SU-DHL-6 (cell line): ENCODE measurements at regions not wholly inside any gene's neighbourhood (a gene's known extent, or its start where the extent isn't known, plus 50 kb on each side); places are given as distances from the start of the nearest gene placed in this dataset.

Source experiments
- EZH2phosphoT487 ChIP-seq: fragments of 200-600 bp; sonication (generic), shearing (Covaris generic); conservative IDR thresholded peaks from 2 replicates; pipeline ENCODE4 v1.6.1; 2018; ENCODE audit warnings: mild to moderate bottlenecking, antibody characterized with exemption, low read length, moderate library complexity, mixed read lengths
- TF ChIP-seq, protein P1 (sequence below): fragments of 200-600 bp; sonication (generic); IDR thresholded peaks from one replicate; pipeline ENCODE4 v1.5.1; 2017; ENCODE audit warnings: antibody characterized with exemption, mild to moderate bottlenecking, low read length, moderate library complexity; ENCODE audit not compliant: insufficient read depth, poor library complexity, severe bottlenecking

DNA sequence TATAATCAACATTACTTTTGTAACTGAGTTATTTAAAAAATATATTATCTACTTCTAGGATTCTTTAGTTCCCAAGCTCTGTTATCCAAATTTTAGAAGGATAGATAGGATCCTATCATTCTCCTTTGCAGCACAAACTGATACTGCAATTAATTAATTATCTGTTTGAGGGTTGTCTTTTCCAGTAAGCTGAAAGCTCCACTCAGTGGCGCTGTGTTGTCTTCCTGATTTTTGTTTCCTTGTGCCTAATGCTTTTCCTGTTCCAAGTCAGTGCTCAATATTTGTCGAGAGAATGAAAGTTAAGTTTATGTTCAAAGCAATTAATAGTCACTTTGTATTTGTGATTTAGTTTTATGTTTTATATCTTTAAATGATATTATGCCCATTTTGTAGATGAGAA lies 107.4 kb upstream of the ANK2 start:
- TF ChIP-seq, protein P1, sequence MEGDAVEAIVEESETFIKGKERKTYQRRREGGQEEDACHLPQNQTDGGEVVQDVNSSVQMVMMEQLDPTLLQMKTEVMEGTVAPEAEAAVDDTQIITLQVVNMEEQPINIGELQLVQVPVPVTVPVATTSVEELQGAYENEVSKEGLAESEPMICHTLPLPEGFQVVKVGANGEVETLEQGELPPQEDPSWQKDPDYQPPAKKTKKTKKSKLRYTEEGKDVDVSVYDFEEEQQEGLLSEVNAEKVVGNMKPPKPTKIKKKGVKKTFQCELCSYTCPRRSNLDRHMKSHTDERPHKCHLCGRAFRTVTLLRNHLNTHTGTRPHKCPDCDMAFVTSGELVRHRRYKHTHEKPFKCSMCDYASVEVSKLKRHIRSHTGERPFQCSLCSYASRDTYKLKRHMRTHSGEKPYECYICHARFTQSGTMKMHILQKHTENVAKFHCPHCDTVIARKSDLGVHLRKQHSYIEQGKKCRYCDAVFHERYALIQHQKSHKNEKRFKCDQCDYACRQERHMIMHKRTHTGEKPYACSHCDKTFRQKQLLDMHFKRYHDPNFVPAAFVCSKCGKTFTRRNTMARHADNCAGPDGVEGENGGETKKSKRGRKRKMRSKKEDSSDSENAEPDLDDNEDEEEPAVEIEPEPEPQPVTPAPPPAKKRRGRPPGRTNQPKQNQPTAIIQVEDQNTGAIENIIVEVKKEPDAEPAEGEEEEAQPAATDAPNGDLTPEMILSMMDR, result no peak
- no peak for TF ChIP-seq EZH2phosphoT487
